ENCODE measurements at regions not wholly inside any gene's neighbourhood (a gene's known extent, or its start where the extent isn't known, plus 50 kb on each side); places are given as distances from the start of the nearest gene placed in this dataset.
A peak's percentile ranks its signal among the peaks of the same experiment; 100 is the strongest.

- no CpG with 5 or more reads among the region's 7 CpGs for WGBS, 2 donors (ENCODE audit: extremely low coverage in 2 of 2, insufficient read length in 2 of 2, insufficient replicate concordance in 1 of 2)
- Histone ChIP-seq H3K4me3 (ENCODE audit: low read length in 2 of 2) (no peak overlapping the region), H3K9ac (ENCODE audit: low read depth, low read length, poor library complexity) (no peak overlapping the region), H3K4me1 (ENCODE audit: control insufficient read depth in 2 of 2, insufficient read depth in 1 of 2, low read depth in 1 of 2, low read length in 2 of 2) (peaks cover 0 to 7% of the 10 kb centered on the region in 2 donors), H3K79me1 (ENCODE audit: low read depth, low read length) (no peaks in the 10 kb centered on the region), H4K91ac (ENCODE audit: low read depth, low read length, poor library complexity) (no peak overlapping the region), H3K4me2 (ENCODE audit: insufficient read depth, low read length, poor library complexity, severe bottlenecking) (no peak overlapping the region), H4K8ac (ENCODE audit: low read depth, low read length) (no peak overlapping the region), H3K18ac (ENCODE audit: low read length) (peak overlapping the region; percentile 5), H2AK5ac (ENCODE audit: low read depth, low read length) (no peak overlapping the region), H3K9me3 (replicated peaks in 1 of 2; ENCODE audit: control insufficient read depth in 2 of 2, insufficient read depth in 1 of 2, low read depth in 1 of 2, low read length in 2 of 2) (peaks cover 0 to 3% of the 10 kb centered on the region in 2 donors), H2AFZ (ENCODE audit: low read length) (no peak overlapping the region), H2BK15ac (ENCODE audit: low read length) (no peak overlapping the region), H2BK12ac (ENCODE audit: low read length) (no peak overlapping the region), H3K14ac (ENCODE audit: low read length) (no peak overlapping the region), H3K27me3 (ENCODE audit: control insufficient read depth in 3 of 3, insufficient read depth in 3 of 3, low read depth in 1 of 3, low read length in 3 of 3) (peaks cover 0 to 4% (median 0%) of the 10 kb centered on the region in 3 experiments), H3K36me3 (replicated peaks in 1 of 2; ENCODE audit: control insufficient read depth in 2 of 2, insufficient read depth in 2 of 2, low read length in 2 of 2) (no peaks in the 10 kb centered on the region), H3K27ac (replicated peaks; ENCODE audit: low read length) (no peak overlapping the region), H2BK120ac (ENCODE audit: low read depth, low read length) (no peak overlapping the region), H3K23ac (ENCODE audit: low read depth, low read length, poor library complexity) (no peak overlapping the region), H3K4ac (ENCODE audit: low read length) (no peak overlapping the region), H2BK5ac (ENCODE audit: low read length) (peak overlapping the region; percentile 46)
- no peak for DNase-seq (ENCODE audit: low spot score)
These were observed 238.4 kb upstream of the ZMIZ1 start for GRCh38 chr10:78830062-78830975.

- H3K79me1 ChIP-seq (ENCODE audit: low read depth, low read length), result no peaks in the 10 kb centered on the region
- H3K27me3 ChIP-seq (ENCODE audit: control insufficient read depth in 3 of 3, insufficient read depth in 3 of 3, low read depth in 1 of 3, low read length in 3 of 3), result peaks cover 0 to 4% (median 0%) of the 10 kb centered on the region in 3 experiments
- peak overlapping the region; percentile 46 for H2BK5ac ChIP-seq (ENCODE audit: low read length)
- peaks cover 0 to 7% of the 10 kb centered on the region in 2 donors for H3K4me1 ChIP-seq (ENCODE audit: control insufficient read depth in 2 of 2, insufficient read depth in 1 of 2, low read depth in 1 of 2, low read length in 2 of 2)
- H3K18ac ChIP-seq (ENCODE audit: low read length), result peak overlapping the region; percentile 5
- H2BK15ac ChIP-seq (ENCODE audit: low read length), result no peak overlapping the region
- no peak overlapping the region for H3K4ac ChIP-seq (ENCODE audit: low read length)
- no peak overlapping the region for H4K91ac ChIP-seq (ENCODE audit: low read depth, low read length, poor library complexity)
- no peak overlapping the region for H3K4me2 ChIP-seq (ENCODE audit: insufficient read depth, low read length, poor library complexity, severe bottlenecking)
- no peaks in the 10 kb centered on the region for H3K36me3 ChIP-seq (replicated peaks in 1 of 2; ENCODE audit: control insufficient read depth in 2 of 2, insufficient read depth in 2 of 2, low read length in 2 of 2)
- no peak overlapping the region for H4K8ac ChIP-seq (ENCODE audit: low read depth, low read length)
- H2BK120ac ChIP-seq (ENCODE audit: low read depth, low read length), result no peak overlapping the region
- H3K14ac ChIP-seq (ENCODE audit: low read length), result peak overlapping the region; percentile 15
- H3K23ac ChIP-seq (ENCODE audit: low read depth, low read length, poor library complexity), result no peak overlapping the region
- H2BK12ac ChIP-seq (ENCODE audit: low read length), result no peak overlapping the region
- no peak overlapping the region for H3K4me3 ChIP-seq (ENCODE audit: low read length in 2 of 2)
- H2AFZ ChIP-seq (ENCODE audit: low read length), result no peak overlapping the region
- WGBS, 2 donors (ENCODE audit: extremely low coverage in 2 of 2, insufficient read length in 2 of 2, insufficient replicate concordance in 1 of 2), result no CpG with 5 or more reads among the region's 7 CpGs
- no peak overlapping the region for H3K27ac ChIP-seq (replicated peaks; ENCODE audit: low read length)
- H3K9ac ChIP-seq (ENCODE audit: low read depth, low read length, poor library complexity), result peak overlapping the region; percentile 6
- H3K9me3 ChIP-seq (replicated peaks in 1 of 2; ENCODE audit: control insufficient read depth in 2 of 2, insufficient read depth in 1 of 2, low read depth in 1 of 2, low read length in 2 of 2), result peaks cover 0 to 3% of the 10 kb centered on the region in 2 donors
- H2AK5ac ChIP-seq (ENCODE audit: low read depth, low read length), result no peak overlapping the region
- DNase-seq (ENCODE audit: low spot score), result no peak
These were observed 237.8 kb upstream of the ZMIZ1 start for GRCh38 chr10:78830976-78831375.

DNA sequence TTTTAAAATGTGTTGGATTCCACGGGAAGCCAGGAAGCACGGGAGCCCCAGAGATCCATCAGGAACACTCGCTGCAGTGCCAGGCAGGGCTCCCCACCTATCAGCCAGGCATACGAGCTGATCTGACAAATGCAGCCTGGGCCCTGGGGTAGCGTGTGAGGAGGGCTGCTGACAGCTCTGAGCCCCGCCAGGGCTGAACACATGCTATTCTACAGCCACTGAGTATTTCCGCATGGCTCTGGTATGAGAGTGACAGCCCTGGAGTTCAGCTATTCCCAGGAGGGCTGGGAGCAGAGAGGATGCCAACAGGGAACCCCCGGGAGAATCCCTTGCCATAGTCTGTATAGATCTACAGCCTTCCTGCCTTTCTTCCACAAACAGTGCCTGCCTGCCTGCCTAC lies 237.3 kb upstream of the ZMIZ1 start:
- Histone ChIP-seq H3K4me3 (ENCODE audit: low read length in 2 of 2) (no peak overlapping the region), H3K4me1 (ENCODE audit: control insufficient read depth in 2 of 2, insufficient read depth in 1 of 2, low read depth in 1 of 2, low read length in 2 of 2) (peaks cover 0 to 7% of the 10 kb centered on the region in 2 donors), H3K9ac (ENCODE audit: low read depth, low read length, poor library complexity) (no peak overlapping the region), H3K4ac (ENCODE audit: low read length) (no peak overlapping the region), H4K91ac (ENCODE audit: low read depth, low read length, poor library complexity) (no peak overlapping the region), H3K23ac (ENCODE audit: low read depth, low read length, poor library complexity) (no peak overlapping the region), H3K14ac (ENCODE audit: low read length) (peak overlapping the region; percentile 15), H3K27ac (replicated peaks; ENCODE audit: low read length) (no peak overlapping the region), H3K18ac (ENCODE audit: low read length) (peak overlapping the region; percentile 45), H4K8ac (ENCODE audit: low read depth, low read length) (no peak overlapping the region), H2AK5ac (ENCODE audit: low read depth, low read length) (no peak overlapping the region), H2BK12ac (ENCODE audit: low read length) (no peak overlapping the region), H2BK5ac (ENCODE audit: low read length) (no peak overlapping the region), H3K4me2 (ENCODE audit: insufficient read depth, low read length, poor library complexity, severe bottlenecking) (no peak overlapping the region), H2BK120ac (ENCODE audit: low read depth, low read length) (no peak overlapping the region), H3K79me1 (ENCODE audit: low read depth, low read length) (no peaks in the 10 kb centered on the region), H3K9me3 (replicated peaks in 1 of 2; ENCODE audit: control insufficient read depth in 2 of 2, insufficient read depth in 1 of 2, low read depth in 1 of 2, low read length in 2 of 2) (peaks cover 0 to 3% of the 10 kb centered on the region in 2 donors), H3K36me3 (replicated peaks in 1 of 2; ENCODE audit: control insufficient read depth in 2 of 2, insufficient read depth in 2 of 2, low read length in 2 of 2) (no peaks in the 10 kb centered on the region), H3K27me3 (ENCODE audit: control insufficient read depth in 3 of 3, insufficient read depth in 3 of 3, low read depth in 1 of 3, low read length in 3 of 3) (peaks cover 0 to 4% (median 0%) of the 10 kb centered on the region in 3 experiments), H2AFZ (ENCODE audit: low read length) (no peak overlapping the region), H2BK15ac (ENCODE audit: low read length) (no peak overlapping the region)
- WGBS, 2 donors (ENCODE audit: extremely low coverage in 2 of 2, insufficient read length in 2 of 2, insufficient replicate concordance in 1 of 2), result no CpG with 5 or more reads among the region's 8 CpGs
- DNase-seq (ENCODE audit: low spot score), result no peak

DNA sequence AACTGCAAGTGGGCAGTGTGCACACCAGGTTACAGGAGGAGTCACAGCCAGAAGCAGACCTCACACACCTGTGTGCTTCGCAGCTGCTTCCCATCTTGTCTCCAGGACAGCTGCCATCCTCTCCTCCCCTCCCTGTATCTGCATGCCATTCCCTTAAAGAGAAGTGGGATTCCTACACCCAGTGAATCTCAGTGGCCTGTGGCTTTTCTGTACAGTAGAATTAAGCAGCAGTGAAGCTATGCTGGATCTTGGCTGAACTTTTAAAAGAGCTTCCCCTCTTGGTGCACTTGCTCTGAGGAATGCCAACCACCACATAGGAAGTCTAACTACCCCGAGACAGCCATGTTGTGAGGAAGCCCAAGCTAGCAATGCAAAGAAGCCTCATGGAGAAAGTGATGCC lies 236.5 kb upstream of the ZMIZ1 start:
- WGBS, 2 donors (ENCODE audit: extremely low coverage in 2 of 2, insufficient read length in 2 of 2, insufficient replicate concordance in 1 of 2), result no CpG with 5 or more reads among the region's 2 CpGs
- H3K27ac ChIP-seq (replicated peaks; ENCODE audit: low read length), result no peak overlapping the region

More for the DNA sequence above, 236.5 kb upstream of the ZMIZ1 start:
- Histone ChIP-seq H3K4me2 (ENCODE audit: insufficient read depth, low read length, poor library complexity, severe bottlenecking) (no peak overlapping the region), H2BK12ac (ENCODE audit: low read length) (no peak overlapping the region), H3K79me1 (ENCODE audit: low read depth, low read length) (no peaks in the 10 kb centered on the region), H3K4me1 (ENCODE audit: control insufficient read depth in 2 of 2, insufficient read depth in 1 of 2, low read depth in 1 of 2, low read length in 2 of 2) (peaks cover 0 to 7% of the 10 kb centered on the region in 2 donors), H2AK5ac (ENCODE audit: low read depth, low read length) (no peak overlapping the region), H2BK5ac (ENCODE audit: low read length) (no peak overlapping the region), H2BK15ac (ENCODE audit: low read length) (no peak overlapping the region), H3K4me3 (ENCODE audit: low read length in 2 of 2) (no peak overlapping the region), H3K36me3 (replicated peaks in 1 of 2; ENCODE audit: control insufficient read depth in 2 of 2, insufficient read depth in 2 of 2, low read length in 2 of 2) (no peaks in the 10 kb centered on the region), H3K9me3 (replicated peaks in 1 of 2; ENCODE audit: control insufficient read depth in 2 of 2, insufficient read depth in 1 of 2, low read depth in 1 of 2, low read length in 2 of 2) (peaks cover 0 to 3% of the 10 kb centered on the region in 2 donors), H4K91ac (ENCODE audit: low read depth, low read length, poor library complexity) (peak overlapping the region; percentile 40), H3K27me3 (ENCODE audit: control insufficient read depth in 3 of 3, insufficient read depth in 3 of 3, low read depth in 1 of 3, low read length in 3 of 3) (peaks cover 0 to 7% (median 0%) of the 10 kb centered on the region in 3 experiments), H3K18ac (ENCODE audit: low read length) (no peak overlapping the region), H3K4ac (ENCODE audit: low read length) (no peak overlapping the region), H4K8ac (ENCODE audit: low read depth, low read length) (no peak overlapping the region), H3K14ac (ENCODE audit: low read length) (no peak overlapping the region), H3K23ac (ENCODE audit: low read depth, low read length, poor library complexity) (no peak overlapping the region), H2BK120ac (ENCODE audit: low read depth, low read length) (no peak overlapping the region), H3K9ac (ENCODE audit: low read depth, low read length, poor library complexity) (peak overlapping the region; percentile 45), H2AFZ (ENCODE audit: low read length) (no peak overlapping the region)
- DNase-seq (ENCODE audit: low spot score), result no peak

Data from neuronal stem cell (in vitro differentiated cells).